ENCODE measurements at regions not wholly inside any gene's neighbourhood (a gene's known extent, or its start where the extent isn't known, plus 50 kb on each side); places are given as distances from the start of the nearest gene placed in this dataset.

DNA sequence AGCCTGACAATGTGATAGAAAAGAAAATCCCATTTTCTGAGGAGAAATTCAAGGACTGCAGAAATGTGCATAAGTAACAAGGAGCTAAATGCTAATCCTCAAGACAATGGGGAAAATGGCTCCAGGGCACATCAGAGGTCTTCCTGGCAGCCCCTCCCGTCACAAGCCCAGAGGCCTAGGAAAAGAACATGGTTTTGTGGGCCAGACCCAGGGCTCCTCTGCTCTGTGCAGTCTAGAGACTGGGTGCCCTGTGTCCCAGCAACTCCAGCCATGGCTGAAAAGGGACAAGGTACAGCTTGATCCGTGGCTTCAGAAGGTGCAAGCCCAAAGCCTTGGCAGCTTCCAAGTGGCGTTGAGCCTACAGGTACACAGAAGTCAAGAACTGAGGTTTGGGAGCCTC, 176.8 kb upstream of the SUCLG2 start:
- TF ChIP-seq SNAI2 (CRISPR knock-in tag; IDR thresholded peaks at IDR 0.05) (no peak), PPARA (CRISPR knock-in tag; IDR thresholded peaks at IDR 0.05; ENCODE audit: borderline replicate concordance) (no peak), OSR1 (CRISPR knock-in tag; IDR thresholded peaks at IDR 0.05) (no peak), GLIS3 (CRISPR knock-in tag; IDR thresholded peaks at IDR 0.05) (no peak), ARNTL (CRISPR knock-in tag; IDR thresholded peaks at IDR 0.05; ENCODE audit: borderline replicate concordance, low read depth) (no peak), RARB (CRISPR knock-in tag; IDR thresholded peaks at IDR 0.05) (no peak), CSDC2 (CRISPR knock-in tag; IDR thresholded peaks at IDR 0.05) (no peak), ZNF70 (CRISPR knock-in tag; IDR thresholded peaks at IDR 0.05) (no peak), ZFP30 (CRISPR knock-in tag; IDR thresholded peaks at IDR 0.05) (no peak), ESRRG (CRISPR knock-in tag; IDR thresholded peaks at IDR 0.05) (no peak)
- TF ChIP-seq, protein P1, sequence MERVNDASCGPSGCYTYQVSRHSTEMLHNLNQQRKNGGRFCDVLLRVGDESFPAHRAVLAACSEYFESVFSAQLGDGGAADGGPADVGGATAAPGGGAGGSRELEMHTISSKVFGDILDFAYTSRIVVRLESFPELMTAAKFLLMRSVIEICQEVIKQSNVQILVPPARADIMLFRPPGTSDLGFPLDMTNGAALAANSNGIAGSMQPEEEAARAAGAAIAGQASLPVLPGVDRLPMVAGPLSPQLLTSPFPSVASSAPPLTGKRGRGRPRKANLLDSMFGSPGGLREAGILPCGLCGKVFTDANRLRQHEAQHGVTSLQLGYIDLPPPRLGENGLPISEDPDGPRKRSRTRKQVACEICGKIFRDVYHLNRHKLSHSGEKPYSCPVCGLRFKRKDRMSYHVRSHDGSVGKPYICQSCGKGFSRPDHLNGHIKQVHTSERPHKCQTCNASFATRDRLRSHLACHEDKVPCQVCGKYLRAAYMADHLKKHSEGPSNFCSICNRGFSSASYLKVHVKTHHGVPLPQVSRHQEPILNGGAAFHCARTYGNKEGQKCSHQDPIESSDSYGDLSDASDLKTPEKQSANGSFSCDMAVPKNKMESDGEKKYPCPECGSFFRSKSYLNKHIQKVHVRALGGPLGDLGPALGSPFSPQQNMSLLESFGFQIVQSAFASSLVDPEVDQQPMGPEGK (CRISPR knock-in tag; IDR thresholded peaks at IDR 0.05; ENCODE audit: borderline replicate concordance) = no peak
- TF ChIP-seq, protein P2, sequence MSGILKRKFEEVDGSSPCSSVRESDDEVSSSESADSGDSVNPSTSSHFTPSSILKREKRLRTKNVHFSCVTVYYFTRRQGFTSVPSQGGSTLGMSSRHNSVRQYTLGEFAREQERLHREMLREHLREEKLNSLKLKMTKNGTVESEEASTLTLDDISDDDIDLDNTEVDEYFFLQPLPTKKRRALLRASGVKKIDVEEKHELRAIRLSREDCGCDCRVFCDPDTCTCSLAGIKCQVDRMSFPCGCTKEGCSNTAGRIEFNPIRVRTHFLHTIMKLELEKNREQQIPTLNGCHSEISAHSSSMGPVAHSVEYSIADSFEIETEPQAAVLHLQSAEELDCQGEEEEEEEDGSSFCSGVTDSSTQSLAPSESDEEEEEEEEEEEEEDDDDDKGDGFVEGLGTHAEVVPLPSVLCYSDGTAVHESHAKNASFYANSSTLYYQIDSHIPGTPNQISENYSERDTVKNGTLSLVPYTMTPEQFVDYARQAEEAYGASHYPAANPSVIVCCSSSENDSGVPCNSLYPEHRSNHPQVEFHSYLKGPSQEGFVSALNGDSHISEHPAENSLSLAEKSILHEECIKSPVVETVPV (CRISPR knock-in tag; IDR thresholded peaks at IDR 0.05) = no peak
- TF ChIP-seq, protein P3, sequence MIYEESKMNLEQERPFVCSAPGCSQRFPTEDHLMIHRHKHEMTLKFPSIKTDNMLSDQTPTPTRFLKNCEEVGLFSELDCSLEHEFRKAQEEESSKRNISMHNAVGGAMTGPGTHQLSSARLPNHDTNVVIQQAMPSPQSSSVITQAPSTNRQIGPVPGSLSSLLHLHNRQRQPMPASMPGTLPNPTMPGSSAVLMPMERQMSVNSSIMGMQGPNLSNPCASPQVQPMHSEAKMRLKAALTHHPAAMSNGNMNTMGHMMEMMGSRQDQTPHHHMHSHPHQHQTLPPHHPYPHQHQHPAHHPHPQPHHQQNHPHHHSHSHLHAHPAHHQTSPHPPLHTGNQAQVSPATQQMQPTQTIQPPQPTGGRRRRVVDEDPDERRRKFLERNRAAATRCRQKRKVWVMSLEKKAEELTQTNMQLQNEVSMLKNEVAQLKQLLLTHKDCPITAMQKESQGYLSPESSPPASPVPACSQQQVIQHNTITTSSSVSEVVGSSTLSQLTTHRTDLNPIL (CRISPR knock-in tag; IDR thresholded peaks at IDR 0.05; ENCODE audit: low read depth) = no peak

Data from SK-N-SH treated with all-trans-retinoic acid at 6 μM for 48 hours (cell line).